ENCODE measurements at regions not wholly inside any gene's neighbourhood (a gene's known extent, or its start where the extent isn't known, plus 50 kb on each side); places are given as distances from the start of the nearest gene placed in this dataset.

DNA sequence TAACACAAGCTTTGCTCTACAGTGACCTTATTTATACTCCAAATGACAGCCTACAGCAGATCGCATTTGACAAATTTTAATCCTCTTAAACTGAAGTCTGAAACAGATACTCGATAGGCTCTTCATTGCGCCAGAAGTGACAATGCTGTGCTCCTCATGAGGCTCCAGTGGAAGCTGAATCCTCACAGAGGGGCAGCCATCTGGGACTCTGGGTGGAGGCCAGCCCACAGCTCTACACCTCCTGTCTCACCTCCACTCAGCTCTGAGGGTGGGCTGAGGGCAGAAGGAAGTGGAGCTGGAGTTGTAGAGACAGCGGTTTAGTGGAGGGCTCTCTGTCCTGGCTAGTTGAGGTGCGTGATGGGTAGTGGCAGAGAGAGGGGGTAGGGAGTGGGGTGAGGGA lies 283.3 kb upstream of the ANKRD55 start:
- TF ChIP-seq, protein P1, sequence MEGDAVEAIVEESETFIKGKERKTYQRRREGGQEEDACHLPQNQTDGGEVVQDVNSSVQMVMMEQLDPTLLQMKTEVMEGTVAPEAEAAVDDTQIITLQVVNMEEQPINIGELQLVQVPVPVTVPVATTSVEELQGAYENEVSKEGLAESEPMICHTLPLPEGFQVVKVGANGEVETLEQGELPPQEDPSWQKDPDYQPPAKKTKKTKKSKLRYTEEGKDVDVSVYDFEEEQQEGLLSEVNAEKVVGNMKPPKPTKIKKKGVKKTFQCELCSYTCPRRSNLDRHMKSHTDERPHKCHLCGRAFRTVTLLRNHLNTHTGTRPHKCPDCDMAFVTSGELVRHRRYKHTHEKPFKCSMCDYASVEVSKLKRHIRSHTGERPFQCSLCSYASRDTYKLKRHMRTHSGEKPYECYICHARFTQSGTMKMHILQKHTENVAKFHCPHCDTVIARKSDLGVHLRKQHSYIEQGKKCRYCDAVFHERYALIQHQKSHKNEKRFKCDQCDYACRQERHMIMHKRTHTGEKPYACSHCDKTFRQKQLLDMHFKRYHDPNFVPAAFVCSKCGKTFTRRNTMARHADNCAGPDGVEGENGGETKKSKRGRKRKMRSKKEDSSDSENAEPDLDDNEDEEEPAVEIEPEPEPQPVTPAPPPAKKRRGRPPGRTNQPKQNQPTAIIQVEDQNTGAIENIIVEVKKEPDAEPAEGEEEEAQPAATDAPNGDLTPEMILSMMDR (conservative IDR thresholded peaks at IDR 0.05; ENCODE audit: low read length): no peak
- no peak for TF ChIP-seq EZH2phosphoT487 (IDR thresholded peaks at IDR 0.05; ENCODE audit: borderline replicate concordance)

Measured in Loucy (cell line).